ENCODE measurements at regions not wholly inside any gene's neighbourhood (a gene's known extent, or its start where the extent isn't known, plus 50 kb on each side); places are given as distances from the start of the nearest gene placed in this dataset.

GRCh38 chr6:81326881-81327561, 425.5 kb downstream of the TENT5A start:
- no peak for ATAC-seq
- ChIA-PET SMC1A (ENCODE audit: uncharacterized antibody, unreplicated experiment) (no interaction called here), RAD21 (ENCODE audit: unreplicated experiment) (no interaction called here), POLR2A (interaction anchor here (0.5 kb wide), 1 partner anchor 52 kb away, joined by 5 read pairs; no protein-coding TSS in a partner anchor), CTCF (interaction anchor here (1.1 kb wide), 1 partner anchor 16 kb away, joined by 4 read pairs; no protein-coding TSS in a partner anchor)
- no peak for FAIRE-seq
- Histone ChIP-seq H3K9ac (ENCODE audit: control insufficient read depth, insufficient read depth, low read length) (no peak overlapping the region), H3K36me3 (ENCODE audit: control insufficient read depth in 2 of 2, insufficient read depth in 2 of 2, low read length in 1 of 2) (no peaks in the 10 kb centered on the region), H3K4me2 (ENCODE audit: control insufficient read depth, insufficient read depth) (no peak overlapping the region), H2AFZ (ENCODE audit: control insufficient read depth, low read depth, low read length) (no peak overlapping the region), H3K27ac (ENCODE audit: control insufficient read depth, insufficient read depth) (no peak overlapping the region), H3K4me1 (ENCODE audit: control insufficient read depth, insufficient read depth, low read length) (no peaks in the 10 kb centered on the region), H3K4me3 (no peak overlapping the region), H3K27me3 (replicated peaks in 1 of 2; ENCODE audit: control insufficient read depth in 2 of 2, insufficient read depth in 2 of 2, low read length in 1 of 2) (no peaks in the 10 kb centered on the region), H3K79me2 (ENCODE audit: control insufficient read depth, insufficient read depth, low read length) (no peaks in the 10 kb centered on the region), H4K20me1 (ENCODE audit: control insufficient read depth, insufficient read depth) (no peaks in the 10 kb centered on the region), H3K9me3 (replicated peaks; ENCODE audit: control insufficient read depth, insufficient read depth, low read length) (no peaks in the 10 kb centered on the region)
- in situ Hi-C loops (cut with MboI) (no loop called here), intact Hi-C loops (cut with micrococcal nuclease; ENCODE audit: unreplicated experiment) (no loop called here)
- TF ChIP-seq CHD4 (IDR thresholded peaks at IDR 0.05) (no peak), YY1 (IDR thresholded peaks at IDR 0.05; ENCODE audit: low read depth, low read length) (no peak), ZBTB33 (IDR thresholded peaks at IDR 0.05) (no peak), NR2F1 (conservative IDR thresholded peaks at IDR 0.05) (no peak), TCF12 (IDR thresholded peaks at IDR 0.05; ENCODE audit: low read depth, low read length) (no peak), DPF2 (IDR thresholded peaks at IDR 0.05) (no peak), SREBF2 (IDR thresholded peaks at IDR 0.05; ENCODE audit: low read length) (no peak), BMI1 (IDR thresholded peaks at IDR 0.05; ENCODE audit: borderline replicate concordance) (no peak), NFXL1 (IDR thresholded peaks at IDR 0.05; ENCODE audit: borderline replicate concordance) (no peak), PRDM15 (CRISPR knock-in tag; IDR thresholded peaks at IDR 0.05) (no peak)
- no TSS peak for BruUV-seq (replicated peaks)
- no peak for DNase-seq (ENCODE audit: low read depth, low spot score)
- 5% methylated on average over 7 of the region's 7 CpGs for WGBS (ENCODE audit: insufficient coverage, insufficient replicate concordance, low lambda C conversion rate, missing lambda C conversion rate)
